GM12878 (cell line): ENCODE measurements at regions not wholly inside any gene's neighbourhood (a gene's known extent, or its start where the extent isn't known, plus 50 kb on each side); places are given as distances from the start of the nearest gene placed in this dataset.

Experiments used
- RCOR1 ChIP-seq: conservative IDR thresholded peaks from 2 replicates; pipeline ENCODE4 v1.6.1; 2012; ENCODE audit warnings: low read depth, low read length, improper control_type of control experiment
- SP1 ChIP-seq: IDR thresholded peaks from one replicate; pipeline ENCODE4 v1.6.1; 2011; ENCODE audit warnings: low read depth, low read length
- SREBF2 ChIP-seq: IDR thresholded peaks from 2 replicates; pipeline ENCODE4 v1.6.1; 2012; ENCODE audit warnings: mild to moderate bottlenecking, low read length
- SUPT20H ChIP-seq: IDR thresholded peaks from 2 replicates; pipeline ENCODE4 v1.6.1; 2011; ENCODE audit warnings: low read depth, mild to moderate bottlenecking, low read length, moderate library complexity, borderline replicate concordance; ENCODE audit not compliant: control insufficient read depth
- YY1 ChIP-seq: IDR thresholded peaks from 2 replicates; pipeline ENCODE4 v1.6.1; 2011; ENCODE audit warnings: low read depth, mild to moderate bottlenecking, low read length
- TF ChIP-seq, protein P1 (sequence below): IDR thresholded peaks from 2 replicates; pipeline ENCODE4 v1.6.1; 2011; ENCODE audit warnings: mild to moderate bottlenecking, low read depth, low read length, moderate library complexity; ENCODE audit not compliant: insufficient replicate concordance
- TF ChIP-seq, protein P2 (sequence below), 3 experiments: IDR thresholded peaks in 2 of 3; conservative IDR thresholded peaks in 1 of 3; 2 replicates each; pipeline ENCODE4 v1.5.1; 2011; ENCODE audit warnings: low read depth in 3 of 3, low read length in 3 of 3, mild to moderate bottlenecking in 3 of 3, control low read depth in 2 of 3, moderate library complexity in 2 of 3, inconsistent platforms in 1 of 3, mixed read lengths in 1 of 3; ENCODE audit not compliant: control insufficient read depth in 2 of 3, insufficient read depth in 1 of 3; ENCODE audit errors: extremely low read depth in 1 of 3

DNA sequence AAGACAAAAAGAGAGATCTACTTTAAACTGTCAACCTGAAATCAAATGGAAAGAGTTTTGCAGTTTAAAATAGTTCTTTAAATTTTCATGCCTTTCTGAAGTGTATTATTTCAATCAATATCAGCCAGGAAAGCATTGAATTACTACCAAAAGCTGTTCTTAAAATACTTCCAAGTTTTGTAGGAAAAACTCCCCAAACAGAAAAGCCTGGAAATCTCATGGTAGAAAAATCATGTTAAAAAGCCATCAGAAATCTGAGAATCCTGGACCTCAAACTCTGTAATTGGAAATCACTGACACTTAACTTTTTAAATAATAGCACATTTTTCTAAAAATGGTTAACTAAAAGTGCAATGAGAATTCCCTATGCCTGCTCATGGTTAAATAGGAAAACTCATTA, 63.3 kb upstream of the CNTNAP4 start:
- TF ChIP-seq, protein P1, sequence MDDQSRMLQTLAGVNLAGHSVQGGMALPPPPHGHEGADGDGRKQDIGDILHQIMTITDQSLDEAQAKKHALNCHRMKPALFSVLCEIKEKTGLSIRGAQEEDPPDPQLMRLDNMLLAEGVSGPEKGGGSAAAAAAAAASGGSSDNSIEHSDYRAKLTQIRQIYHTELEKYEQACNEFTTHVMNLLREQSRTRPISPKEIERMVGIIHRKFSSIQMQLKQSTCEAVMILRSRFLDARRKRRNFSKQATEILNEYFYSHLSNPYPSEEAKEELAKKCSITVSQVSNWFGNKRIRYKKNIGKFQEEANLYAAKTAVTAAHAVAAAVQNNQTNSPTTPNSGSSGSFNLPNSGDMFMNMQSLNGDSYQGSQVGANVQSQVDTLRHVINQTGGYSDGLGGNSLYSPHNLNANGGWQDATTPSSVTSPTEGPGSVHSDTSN: no peak
- TF ChIP-seq SREBF2: no peak
- no peak for TF ChIP-seq SUPT20H
- TF ChIP-seq SP1: no peak
- TF ChIP-seq, protein P2, sequence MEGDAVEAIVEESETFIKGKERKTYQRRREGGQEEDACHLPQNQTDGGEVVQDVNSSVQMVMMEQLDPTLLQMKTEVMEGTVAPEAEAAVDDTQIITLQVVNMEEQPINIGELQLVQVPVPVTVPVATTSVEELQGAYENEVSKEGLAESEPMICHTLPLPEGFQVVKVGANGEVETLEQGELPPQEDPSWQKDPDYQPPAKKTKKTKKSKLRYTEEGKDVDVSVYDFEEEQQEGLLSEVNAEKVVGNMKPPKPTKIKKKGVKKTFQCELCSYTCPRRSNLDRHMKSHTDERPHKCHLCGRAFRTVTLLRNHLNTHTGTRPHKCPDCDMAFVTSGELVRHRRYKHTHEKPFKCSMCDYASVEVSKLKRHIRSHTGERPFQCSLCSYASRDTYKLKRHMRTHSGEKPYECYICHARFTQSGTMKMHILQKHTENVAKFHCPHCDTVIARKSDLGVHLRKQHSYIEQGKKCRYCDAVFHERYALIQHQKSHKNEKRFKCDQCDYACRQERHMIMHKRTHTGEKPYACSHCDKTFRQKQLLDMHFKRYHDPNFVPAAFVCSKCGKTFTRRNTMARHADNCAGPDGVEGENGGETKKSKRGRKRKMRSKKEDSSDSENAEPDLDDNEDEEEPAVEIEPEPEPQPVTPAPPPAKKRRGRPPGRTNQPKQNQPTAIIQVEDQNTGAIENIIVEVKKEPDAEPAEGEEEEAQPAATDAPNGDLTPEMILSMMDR (IDR thresholded peaks at IDR 0.05 in 2 of 3, conservative IDR thresholded peaks at IDR 0.05 in 1 of 3; ENCODE audit: control insufficient read depth in 2 of 3, extremely low read depth in 1 of 3, insufficient read depth in 1 of 3, low read depth in 3 of 3, low read length in 3 of 3): no peak
- TF ChIP-seq RCOR1: no peak
- TF ChIP-seq YY1: no peak
